SIG-M5 treated with dmso at 0.1 percent for 504 hours (cell line): ENCODE measurements at regions not wholly inside any gene's neighbourhood (a gene's known extent, or its start where the extent isn't known, plus 50 kb on each side); places are given as distances from the start of the nearest gene placed in this dataset.
"Not testable (repeated sequence)": the region's sequence is repeated elsewhere in the genome, so short reads cannot be mapped to it uniquely, and the experiment has no call there.

Experiments
- DNase-seq: peaks from one replicate; lab custom pipeline; 2025; ENCODE audit not compliant: unreplicated experiment; lab: John Stamatoyannopoulos, UW

GRCh38 chr2:175832866-175833265 lies 169.2 kb downstream of the LNPK start:
- DNase-seq = no peak

DNA sequence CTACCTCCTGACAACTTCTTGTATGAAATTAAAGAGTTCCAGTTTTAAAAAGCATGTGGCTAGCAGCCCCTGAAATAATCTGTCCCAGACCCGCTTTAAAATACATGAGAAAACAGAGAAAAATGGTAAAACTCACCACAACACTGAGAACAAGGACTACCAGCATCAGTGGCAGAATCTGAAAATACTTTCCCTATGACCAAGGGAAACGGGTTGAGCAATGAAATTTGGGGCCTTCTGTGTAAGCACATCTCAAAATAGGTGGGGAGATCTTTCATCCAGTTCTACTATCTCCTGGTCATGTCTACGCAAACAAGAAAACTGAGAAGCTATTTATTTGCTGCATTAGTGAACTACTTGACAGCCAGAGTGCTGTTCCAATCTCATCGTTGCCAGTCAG lies 172.3 kb downstream of the LNPK start:
- no peak for DNase-seq

- DNase-seq = no peak
These were observed 174.2 kb downstream of the LNPK start for GRCh38 chr2:175827856-175828255.

DNA sequence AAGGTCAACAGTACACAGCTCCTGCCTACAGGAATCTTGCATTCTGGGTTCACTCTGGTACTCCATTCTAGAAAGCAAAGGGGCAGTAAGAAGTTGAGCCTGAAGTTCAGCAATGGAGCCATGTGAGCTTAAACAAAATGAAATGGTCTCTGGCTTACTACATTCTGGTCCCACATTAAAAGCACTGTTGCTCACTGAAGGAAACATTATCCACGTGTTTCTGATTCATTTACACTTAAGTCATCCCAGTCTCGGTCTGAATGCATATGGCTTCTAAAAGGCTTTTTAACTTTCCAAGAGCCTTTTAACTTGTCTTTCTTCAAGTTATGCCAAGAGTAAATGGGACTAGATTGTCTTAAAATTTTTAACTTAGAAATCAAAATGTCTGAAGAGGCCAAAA lies 177.8 kb downstream of the LNPK start:
- no peak for DNase-seq

- no peak for DNase-seq
These were observed 178.4 kb downstream of the LNPK start for GRCh38 chr2:175823707-175824073.

- DNase-seq = no peak
These were observed 178.9 kb downstream of the LNPK start for GRCh38 chr2:175823002-175823706.

- DNase-seq = no peak
These were observed 184.8 kb downstream of the LNPK start for GRCh38 chr2:175817221-175817620.

- no peak for DNase-seq
These were observed 186.5 kb downstream of the LNPK start for GRCh38 chr2:175815537-175815936.

DNA sequence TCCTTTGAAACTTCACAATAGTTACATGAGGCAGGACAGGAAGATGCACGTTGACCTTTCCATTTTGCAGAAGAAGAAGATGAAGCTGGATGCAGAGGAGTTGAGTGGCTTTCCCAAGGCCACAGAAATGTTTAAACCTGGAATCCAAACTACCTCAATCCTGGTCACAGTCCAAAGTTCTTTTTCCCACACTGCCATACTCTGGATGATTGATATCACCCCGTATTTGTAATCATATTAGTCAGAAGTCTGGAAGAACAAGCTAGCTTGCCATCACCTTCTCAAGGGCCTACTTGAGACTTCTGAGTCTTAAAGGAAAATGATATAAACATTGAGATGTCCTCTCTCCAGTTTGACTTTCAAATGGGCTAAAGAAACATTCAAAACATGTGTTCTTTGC lies 190.1 kb downstream of the LNPK start:
- no peak for DNase-seq

DNA sequence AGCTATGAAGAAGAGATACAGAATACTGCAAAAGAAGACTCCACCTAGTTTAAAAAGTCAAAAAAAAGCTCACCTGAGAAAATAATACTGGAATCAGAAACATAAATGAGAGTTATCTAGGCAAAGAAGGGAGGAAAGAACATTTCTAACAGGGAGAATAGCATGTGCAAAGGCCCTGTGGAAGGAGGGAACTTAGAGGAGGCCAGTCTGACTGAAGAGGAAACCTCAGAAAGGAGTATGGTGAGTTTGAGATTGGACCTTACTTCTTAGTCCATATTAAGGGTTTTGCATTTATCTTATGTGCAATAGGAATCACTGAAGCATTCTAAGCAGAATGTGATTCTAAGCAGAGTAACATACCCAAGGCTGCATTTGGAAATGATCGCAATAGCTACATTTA lies 193.2 kb downstream of the LNPK start:
- no peak for DNase-seq

- DNase-seq = no peak
These were observed 194.0 kb downstream of the LNPK start for GRCh38 chr2:175808078-175808477.

DNA sequence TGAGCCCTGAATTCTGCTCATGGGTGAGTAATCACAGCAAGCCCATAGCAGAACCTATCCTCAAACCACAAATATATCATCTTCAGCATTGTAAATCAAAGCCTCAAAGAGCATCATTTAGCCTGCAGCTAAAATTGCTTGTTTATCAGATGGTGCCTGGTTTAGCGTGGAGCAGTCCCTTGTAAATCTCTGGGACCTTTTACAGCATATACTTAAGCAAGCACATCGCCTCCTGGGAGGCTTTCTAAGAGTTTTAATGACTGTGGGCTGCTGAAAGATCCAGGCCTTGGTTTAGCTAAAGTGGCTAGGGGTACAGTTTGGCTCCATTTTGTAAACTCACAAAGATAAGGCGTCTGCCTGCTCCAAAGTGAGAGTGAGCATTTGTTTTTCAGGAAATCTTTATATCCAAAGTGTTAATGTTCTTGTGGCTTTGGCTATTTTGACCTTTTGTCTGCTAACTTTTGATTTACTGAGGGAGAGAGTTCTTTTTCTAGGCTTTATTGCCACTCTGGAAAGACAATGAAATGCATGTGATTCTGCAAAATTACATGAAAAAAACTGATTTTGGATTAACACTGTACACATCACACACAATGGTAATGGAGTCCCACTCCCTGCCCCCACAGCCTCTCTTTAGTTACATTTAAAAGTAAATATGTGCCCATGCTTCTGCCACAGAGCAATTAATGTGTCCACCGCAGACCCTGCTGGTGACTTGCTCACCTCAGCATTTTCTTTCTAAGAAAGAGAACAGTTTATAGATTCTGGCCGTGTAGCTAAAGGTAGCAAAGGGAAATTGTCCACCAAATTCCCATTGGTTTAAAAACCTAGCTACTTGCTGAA lies 194.8 kb downstream of the LNPK start:
- no peak for DNase-seq

GRCh38 chr2:175806570-175806969 lies 195.5 kb downstream of the LNPK start:
- no peak for DNase-seq

DNA sequence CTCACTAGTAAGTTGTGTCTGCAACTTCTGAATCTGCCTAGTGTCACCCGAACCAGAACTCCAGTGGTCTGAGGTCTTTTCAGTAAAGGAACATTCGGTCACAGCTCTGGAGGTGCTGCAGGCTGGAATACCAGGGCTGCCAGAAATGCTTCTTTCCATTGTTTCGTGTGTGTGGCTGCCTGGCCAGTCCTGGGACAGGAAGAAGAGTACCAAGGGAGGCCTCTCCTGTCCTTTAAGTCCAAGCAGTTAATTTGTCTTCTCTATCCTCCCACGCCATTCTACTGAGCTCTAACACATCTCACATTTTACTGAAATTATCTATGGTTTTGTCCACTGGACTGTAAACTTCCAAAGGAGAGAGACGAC lies 196.0 kb downstream of the LNPK start:
- no peak for DNase-seq

- no peak for DNase-seq
These were observed 196.5 kb downstream of the LNPK start for GRCh38 chr2:175805442-175806124.

- DNase-seq = no peak
These were observed 197.9 kb downstream of the LNPK start for GRCh38 chr2:175804122-175804521.

GRCh38 chr2:175796422-175796821 lies 205.6 kb downstream of the LNPK start:
- not testable (repeated sequence) for DNase-seq

- peak; percentile 29 for DNase-seq
These were observed 208.4 kb downstream of the LNPK start for GRCh38 chr2:175793648-175794047.

DNA sequence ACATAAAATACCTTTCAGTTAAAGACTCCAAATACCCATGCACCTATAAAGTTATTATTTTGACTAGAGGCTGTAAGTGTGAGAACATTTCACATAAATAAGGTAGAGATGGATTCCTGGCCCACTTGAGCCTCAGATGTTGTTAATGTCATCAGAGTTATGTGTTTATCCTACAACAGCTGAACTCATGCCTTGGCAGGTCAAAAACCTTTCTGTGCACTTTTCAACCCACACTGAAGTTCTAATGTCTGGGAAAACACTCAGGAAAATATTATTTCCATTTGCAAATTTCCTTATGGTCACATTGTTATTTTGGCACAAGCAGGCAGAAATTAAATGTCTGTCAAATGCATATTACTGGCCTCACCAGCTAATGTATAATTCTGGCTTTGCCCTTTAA lies 209.2 kb downstream of the LNPK start:
- no peak for DNase-seq

DNA sequence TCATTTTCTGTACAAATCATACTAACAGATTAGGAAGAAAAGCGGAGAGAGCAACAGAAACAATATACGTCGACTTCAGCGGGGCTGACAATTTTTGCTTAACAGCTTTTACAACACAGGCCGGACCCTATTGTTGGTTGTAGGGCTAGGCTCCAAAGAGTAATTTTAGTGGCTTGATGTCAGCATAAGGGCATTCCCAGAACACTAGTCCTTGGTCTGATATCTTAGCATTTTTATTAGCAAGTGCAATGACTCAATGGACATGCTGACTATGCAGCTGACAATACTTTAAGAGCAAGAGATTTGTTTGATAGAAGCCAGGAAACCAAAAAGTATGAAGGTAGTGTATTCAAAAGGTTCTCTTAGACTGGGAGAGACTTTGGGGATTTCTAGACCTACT lies 209.9 kb downstream of the LNPK start:
- DNase-seq = no peak

DNA sequence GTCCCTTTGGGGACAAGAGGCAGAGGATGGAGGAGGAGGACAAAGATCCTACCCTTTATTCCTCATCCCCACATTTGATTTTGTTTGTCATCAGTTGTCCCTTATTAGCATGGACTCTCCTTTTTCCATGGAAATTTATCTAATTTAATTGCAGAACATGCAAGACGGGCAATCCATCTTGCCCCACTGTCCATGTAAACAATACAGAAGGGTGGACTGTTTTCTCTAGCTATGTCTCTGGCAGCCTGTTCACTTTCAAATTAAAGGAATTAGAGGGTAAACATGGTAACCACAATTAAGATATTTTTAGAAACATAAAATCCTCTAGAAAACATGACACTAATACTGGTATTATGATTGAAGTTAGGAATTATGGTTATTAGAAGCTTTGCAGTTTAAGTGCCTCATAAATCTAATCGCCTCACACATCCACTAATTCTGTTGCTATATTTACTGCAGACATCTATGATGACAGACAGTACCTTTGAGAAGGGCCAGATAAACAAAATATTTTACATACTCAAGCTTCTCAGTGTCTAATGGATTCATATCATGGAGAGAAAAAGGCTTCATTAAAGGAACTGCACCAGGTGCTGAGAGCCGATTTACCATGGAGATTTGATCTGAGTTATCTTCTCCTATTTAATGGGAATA lies 215.5 kb downstream of the LNPK start:
- DNase-seq = no peak

GRCh38 chr2:175777337-175777736 lies 224.7 kb downstream of the LNPK start:
- not testable (repeated sequence) for DNase-seq
